Stimulated activated CD8-positive, alpha-beta memory T cell treated with anti-CD3 and anti-CD28 coated beads, Interleukin-7, amount 100 ng/mL, for 24 hours (primary cell): ENCODE measurements at regions not wholly inside any gene's neighbourhood (a gene's known extent, or its start where the extent isn't known, plus 50 kb on each side); places are given as distances from the start of the nearest gene placed in this dataset.
"Not testable (repeated sequence)": the region's sequence is repeated elsewhere in the genome, so short reads cannot be mapped to it uniquely, and the experiment has no call there.

Experiments used
- DNase-seq: peaks from one replicate; pipeline ENCODE4 v3.0.0-alpha.2; 2020; ENCODE audit warnings: low read depth

DNA sequence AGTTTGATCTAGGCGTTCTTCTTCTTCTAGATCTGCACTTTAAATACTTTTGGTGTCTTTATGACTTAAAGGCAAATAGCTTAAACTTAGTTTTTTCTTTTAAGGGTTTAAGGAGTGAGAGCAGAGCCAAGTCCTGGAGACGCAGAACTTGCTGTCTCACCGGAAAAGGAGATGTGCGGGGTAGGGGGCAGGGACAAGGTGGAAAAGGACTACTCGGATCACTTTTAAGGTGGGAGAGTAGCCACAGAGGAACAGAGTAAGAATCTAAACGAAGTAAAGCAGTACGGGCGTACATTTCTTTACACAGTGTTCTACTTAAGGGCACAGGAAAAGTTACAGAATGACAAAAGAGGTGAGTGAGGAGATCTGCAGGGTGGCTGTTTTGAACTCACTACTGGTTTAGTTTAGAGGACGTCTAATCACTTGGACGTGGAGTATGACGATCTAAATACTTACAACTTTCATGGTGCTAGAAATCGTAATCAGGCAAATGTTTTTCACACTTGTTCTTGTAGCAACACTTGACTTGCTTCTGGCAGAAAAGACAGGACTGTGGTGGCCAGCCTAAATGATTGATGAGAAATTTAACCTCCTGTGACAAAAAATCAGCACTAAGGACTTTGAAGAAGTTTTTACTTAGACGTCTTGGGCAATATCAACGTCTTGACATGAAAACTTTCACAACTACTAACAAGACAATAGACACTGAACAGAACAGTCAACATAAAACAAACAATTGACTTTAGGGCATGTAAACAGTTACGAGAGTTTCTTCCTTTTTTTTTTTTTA is 127.0 kb downstream of the ART5 start:
- not testable (repeated sequence) for DNase-seq

DNA sequence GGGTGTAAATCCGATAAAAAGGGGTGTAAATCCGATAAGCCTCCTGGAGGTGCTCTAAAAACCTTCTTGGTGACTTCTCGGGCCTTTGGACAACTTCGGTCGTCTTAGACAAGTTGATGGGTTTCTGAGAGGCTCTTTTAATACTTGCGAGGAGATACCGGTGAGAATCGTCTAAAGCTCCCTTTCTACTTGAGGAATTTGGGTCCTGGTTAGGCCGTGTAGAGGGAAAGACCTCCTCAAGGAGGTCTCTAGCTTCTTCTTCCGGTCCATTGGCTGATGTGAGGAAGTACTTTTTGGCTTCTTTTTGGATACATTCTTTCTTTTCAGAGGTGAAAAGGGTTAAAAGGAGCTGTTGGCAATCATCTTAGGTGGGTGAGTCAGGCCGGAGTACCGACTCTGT is 128.5 kb downstream of the ART5 start:
- not testable (repeated sequence) for DNase-seq

DNA sequence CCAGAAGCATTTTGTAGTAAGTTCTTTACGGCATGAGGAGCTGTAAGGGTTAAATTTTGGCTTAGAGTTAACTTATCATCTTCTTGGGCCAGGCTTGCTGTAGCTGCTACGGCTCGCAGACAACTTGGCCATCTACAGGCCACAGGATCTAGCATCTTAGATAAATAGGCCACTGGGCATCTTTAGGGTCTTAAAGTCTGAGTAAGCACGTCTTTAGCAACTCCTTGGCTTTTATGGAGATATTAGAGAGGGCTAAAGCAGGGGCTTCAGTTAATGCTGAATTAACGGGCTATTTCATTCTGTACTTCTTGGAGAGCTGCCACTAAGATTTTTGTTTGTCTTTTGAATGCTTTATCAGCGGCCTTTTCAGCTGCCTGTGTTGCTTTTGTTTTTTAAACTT is 129.0 kb downstream of the ART5 start:
- DNase-seq: not testable (repeated sequence)

DNA sequence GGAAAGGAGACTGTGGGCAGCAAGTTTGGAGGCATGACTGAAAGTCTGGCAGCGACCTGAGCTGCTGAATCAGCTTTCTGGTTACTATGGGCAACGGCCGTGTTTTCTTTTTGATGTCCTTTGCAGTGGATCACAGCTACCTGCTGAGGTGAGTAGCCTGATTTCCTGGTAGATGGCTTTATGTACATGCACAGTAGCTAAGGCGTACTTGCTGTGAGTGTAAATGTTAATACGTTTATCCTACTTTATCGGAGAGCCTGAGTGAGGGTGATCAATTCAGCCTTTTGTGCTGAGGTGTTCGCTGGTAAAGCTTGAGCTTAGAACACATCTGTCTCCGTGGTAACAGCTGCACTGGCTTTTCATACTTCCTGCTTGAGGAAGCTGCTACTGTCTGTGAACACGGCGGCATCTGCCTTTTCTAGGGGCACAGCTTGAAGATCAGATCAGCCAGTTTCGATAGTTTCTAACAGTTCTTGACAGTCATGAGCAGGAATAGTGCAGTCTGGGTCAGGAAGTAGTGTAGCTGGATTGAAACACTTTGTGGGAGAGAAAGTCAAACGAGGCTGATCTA is 129.6 kb downstream of the ART5 start:
- not testable (repeated sequence) for DNase-seq

DNA sequence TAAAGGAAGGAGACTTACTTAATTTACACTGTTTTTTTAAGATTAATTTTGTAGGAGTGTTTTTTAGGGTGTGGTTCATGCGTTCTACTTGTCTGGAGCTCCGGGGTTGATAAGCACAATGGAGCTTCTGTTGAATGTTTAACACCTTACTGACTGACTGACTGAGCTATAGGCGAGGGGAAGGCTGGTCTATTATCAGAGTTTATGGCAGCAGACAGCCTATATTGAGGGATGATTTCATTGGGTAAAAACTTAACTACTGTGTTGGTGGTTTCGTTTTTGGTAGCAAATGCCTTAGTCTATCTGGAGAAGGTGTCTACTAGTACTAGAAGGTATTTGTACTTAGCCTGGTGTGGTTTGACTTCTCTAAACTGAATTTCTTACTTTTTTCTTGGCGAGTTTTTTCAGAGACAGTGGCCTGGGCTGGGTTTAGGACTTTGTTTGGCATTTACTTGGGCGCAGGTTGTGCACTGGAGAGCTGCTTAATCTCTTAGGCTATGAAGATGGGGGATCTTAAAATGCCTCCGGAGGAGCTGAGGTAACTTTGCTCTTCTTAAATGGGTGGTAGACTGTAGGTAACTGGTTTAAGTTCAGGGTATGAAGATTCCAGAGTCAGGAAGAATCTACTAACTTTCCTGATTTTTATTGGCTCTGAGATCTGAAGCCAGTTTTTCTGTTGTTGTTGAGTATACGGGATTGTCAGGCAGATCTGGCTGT is 130.2 kb downstream of the ART5 start:
- DNase-seq: not testable (repeated sequence)

DNA sequence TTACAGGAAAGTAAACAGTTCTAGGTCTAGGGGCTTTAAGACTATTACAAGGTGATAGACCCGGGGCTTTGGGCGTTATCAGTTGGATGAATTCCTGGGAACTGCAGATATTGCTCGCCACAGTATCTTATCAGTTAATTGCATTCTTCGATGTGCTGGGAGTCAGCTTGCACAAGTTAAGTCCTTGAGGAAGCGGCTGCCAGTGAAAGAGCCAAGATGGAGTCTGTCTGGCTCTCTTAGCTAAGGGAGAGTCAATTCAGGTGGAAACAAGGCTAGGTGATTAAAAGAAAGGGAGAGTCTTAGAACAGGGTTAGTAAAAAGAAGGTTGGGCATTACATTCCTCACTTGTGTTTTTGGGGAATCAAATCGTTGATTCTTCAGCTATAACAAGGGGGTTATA is 130.6 kb upstream of the ZNF195 start:
- DNase-seq: not testable (repeated sequence)

DNA sequence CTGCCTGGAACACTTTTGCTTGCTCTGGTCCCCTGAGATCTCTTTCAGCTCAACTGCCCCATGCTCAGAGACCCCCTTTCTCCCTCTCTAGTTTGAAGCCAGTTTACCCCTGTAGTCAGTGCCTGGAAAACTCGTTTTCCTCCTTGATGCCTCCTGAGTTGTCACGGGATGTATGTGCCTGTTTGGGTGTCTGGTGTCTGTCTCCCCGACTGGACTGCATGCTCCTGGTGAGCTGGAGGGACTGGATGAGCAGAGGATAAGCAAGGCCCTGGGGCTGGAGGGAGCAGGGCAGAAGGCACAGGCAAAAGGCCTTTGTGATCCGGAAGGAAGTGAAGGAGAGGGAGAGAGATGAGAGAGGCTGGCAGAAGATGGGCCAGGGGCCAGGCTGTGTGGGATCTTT is 120.3 kb upstream of the ZNF195 start:
- DNase-seq: not testable (repeated sequence)

DNA sequence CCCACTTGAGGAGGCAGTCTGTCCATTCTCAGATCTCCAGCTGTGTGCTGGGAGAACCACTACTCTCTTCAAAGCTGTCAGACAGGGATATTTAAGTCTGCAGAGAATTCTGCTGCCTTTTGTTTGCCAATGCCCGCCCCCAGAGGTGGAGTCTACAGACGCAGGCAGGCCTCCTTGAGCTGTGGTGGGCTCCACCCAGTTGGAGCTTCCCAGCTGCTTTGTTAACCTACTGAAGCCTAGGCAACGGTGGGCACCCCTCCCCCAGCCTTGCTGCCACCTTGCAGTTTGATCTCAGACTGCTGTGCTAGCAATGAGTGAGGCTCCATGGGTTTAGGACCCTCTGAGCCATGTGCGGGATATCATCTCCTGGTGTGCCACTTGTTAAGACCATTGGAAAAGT is 119.4 kb upstream of the ZNF195 start:
- DNase-seq: not testable (repeated sequence)

DNA sequence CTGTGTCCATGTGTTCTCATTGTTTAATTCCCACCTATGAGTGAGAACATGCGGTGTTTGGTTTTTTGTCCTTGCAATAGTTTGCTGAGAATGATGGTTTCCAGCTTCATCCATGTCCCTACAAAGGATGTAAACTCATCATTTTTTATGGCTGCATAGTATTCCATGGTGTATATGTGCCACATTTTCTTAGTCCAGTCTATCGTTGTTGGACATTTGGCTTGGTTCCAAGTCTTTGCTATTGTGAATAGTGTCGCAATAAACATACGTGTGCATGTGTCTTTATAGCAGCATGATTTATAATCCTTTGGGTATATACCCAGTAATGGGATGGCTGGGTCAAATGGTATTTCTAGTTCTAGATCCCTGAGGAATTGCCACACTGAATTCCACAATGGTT is 114.2 kb upstream of the ZNF195 start:
- not testable (repeated sequence) for DNase-seq

DNA sequence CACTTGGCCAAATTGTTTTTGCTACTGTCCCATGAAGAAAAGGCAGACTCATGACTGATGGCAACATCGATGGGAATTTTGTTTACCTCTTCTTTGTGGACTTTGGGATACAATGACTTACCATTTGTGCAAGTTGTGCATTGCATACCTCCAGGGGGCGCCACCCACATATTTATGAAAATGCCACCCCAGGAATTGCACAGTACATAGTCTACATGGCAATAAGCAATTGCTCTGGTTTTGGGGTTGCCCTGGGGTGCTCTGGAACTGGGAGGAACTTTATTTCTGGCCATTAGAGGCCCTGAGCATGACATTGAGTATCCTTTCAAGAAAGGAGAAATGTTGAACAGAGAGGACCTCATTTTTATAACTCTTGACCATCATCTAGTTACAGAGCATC is 109.1 kb upstream of the ZNF195 start:
- not testable (repeated sequence) for DNase-seq

DNA sequence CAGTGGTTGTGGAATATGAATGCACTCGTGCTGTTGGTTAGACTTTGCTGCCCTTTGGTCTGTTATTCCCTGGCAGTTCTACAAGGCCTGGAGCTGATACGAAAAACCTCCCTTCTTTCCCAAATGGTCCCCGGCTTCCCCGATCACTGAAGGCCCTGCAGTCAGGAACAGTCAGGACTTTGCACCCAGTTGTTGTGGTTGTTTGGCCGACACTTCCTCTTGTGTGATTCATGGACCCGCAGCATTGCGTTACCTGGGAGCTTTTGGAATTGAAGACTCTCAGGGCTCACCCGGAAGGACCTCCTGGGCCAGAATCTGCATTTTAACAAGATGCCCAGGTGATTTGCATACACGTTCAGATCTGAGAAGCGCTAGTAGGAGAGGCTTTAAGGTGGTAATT is 106.8 kb upstream of the ZNF195 start:
- DNase-seq: not testable (repeated sequence)

DNA sequence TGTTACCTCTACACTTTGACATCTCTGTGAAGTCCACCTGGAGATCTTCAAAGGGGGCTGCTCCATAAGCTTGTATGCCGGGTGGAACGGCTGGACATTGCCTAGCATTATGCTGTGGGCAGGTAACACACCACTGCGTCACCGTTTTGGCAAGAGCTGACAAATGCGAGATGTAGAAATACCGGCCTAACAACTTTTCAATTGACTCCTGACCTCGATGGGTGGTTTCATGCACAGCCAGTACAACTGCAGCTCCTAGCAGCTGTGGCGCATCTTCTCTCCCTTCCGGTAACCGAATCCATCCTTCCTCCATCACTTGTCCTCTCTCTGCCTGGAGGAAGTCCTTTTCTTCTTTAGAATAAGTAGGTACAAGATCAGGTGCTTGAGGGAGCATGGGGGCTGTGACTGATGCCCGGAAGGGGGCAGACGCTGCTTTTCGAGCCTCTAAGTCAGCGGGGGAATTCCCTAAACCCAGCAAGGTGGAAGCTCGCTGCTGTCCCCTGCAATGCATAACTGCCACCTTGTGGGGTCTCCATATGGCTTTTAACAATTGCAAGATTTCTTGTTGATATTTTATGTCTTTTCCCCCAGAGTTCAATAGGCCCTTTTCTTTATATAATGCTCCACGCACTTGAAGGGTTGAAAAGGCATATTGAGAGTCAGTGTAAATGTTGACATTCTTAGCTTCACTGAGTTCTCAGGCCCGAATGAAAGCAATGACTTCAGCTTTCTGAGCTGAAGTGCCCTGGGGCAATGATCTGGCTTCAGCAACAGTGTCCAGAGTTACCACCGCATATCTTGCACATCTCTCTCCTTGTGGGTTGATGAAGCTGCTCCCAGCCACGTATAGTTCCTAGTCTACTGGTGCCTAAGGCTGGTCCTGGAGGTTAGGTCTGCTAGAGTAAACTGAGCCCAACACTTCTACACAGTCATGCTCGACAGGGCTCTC is 98.3 kb upstream of the ZNF195 start:
- DNase-seq: not testable (repeated sequence)

DNA sequence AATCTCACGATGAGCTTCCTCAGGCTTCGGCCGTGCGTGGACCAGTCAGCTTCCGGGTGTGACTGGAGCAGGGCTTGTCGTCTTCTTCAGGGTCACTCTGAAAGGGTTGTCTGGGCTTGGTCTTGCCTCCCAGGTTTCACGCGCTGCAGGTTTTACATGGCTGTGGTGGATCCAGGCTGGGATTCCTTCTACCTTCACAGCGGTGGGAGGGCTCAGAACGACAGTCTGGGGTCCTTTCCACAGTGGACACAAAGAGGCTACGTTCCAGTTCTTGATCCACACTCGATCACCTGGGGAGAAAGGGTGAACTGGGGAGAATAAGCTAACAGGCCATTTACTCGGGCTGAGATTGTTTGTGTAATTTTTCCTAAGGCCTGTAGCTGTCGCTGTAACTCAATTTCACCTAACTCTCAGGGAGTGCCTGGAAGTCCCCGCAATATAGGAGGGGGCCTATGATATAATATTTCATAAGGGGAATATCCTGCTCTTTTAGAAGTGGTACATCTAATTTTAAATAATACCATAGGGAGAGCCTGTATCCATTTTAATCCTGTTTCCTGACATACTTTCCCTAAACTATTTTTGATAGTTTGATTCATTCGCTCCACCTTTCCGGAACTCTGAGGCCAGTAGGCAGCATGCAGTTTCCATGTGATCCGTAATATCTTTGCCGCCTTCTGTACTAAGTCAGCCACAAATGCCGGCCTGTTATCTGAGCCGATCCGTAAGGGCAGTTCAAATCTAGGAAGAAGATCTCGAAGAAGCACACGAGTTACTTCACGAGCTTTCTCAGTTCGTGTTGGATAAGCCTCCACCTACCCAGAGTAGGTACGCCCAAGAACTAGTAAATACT is 97.4 kb upstream of the ZNF195 start:
- DNase-seq: not testable (repeated sequence)

DNA sequence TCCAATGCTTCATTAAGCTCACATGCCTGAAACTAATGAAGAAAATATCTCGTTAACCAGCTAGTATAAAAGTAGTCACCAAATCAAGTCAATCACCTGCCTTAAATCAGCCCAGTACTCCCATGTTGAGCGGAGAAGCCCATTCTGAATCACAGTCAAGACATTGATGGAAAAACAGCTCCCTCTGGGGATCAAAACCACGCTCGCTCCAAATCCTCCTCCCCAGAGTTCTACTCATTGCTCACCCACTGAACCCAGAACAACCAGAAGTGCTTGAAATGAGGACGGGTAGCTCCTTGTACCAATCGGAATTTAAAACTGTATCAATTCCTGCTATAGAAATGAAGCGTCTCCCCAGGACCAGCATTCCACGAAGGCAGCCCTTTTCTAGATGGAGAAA is 90.0 kb upstream of the ZNF195 start:
- not testable (repeated sequence) for DNase-seq

DNA sequence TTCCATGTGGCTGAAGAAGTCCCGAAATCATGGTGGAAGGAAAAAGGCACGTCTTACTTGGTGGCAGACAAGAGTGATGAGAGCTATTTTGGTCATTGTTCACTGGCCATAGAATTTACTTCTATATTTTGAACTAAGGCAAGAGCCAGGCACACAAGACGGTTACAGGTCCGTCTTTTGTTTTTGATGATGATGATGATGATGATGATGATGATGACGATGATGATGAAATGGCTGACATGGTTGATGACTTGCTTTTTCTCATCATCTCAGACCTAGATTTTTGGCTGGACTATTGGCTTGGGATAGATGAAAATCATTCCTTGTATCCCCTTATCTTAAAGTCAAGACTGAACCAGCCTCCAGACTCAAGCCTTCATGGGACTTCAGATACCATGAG is 88.7 kb upstream of the ZNF195 start:
- DNase-seq: not testable (repeated sequence)

DNA sequence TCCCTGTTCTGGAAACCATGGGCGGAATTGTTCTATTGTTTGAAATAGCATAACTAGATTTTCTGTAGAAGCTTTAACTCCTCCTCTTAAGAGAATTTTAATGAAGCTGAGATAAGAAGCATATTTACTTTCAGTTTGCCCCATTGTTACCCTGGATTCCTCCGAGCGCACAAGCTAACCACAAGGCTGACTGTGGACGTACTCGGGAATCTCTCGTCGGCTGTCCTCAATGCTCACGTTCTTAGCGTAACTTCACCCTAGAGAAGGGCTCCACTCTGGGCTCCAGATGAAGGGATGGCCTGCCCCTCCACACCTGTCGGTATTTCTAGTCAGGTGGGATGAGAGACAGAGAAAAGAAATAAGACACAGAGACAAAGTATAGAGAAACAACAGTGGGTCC is 76.7 kb upstream of the ZNF195 start:
- not testable (repeated sequence) for DNase-seq

DNA sequence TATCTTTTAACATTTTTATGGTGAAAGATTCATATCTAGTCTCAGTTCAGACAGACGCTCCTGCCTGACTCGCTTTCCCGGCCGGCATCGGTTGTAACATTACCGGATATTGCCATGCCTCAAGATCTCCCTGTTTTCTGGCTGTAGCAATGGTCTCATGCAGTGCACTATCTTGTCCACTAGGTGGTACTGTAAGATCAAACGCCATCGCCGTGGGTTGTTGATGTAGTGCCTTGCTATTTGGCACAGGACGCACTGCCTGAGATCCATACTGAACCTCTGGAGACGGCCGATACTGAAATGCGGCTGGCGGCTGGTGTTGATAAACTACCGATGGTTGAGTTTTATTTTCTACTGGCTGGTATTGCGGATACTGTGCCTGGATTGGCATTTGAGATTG is 75.9 kb upstream of the ZNF195 start:
- peak; percentile 12 for DNase-seq

DNA sequence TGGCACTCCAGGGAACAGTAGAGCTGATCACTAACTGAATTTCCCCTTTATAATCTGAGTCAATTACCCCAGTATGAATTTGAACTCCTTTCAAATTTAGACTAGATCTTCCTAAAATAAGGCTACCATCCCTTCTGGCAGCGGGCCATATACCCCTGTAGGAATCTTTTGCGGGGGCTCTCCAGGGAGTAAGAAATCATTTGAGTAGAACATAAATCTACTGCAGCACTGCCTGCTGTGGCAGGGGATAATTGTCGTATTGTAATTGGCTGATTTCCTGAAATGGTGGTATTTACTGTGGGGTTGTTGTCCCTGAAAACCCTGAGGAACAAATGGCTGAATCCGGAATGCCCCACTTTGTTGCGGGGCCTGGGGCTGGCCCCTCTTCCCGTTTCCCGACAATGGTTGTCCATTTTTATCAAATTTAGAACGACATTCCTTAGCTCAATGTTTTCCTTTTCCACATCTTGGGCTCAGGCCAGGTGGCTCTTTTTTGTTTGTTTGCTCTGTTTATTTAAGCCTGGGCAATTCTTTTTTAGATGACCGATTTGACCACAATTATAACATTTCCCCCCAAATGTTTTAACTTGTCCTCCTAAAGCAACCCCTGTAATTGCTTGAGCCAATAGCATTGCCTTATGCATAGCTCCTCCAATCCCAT is 74.8 kb upstream of the ZNF195 start:
- not testable (repeated sequence) for DNase-seq

DNA sequence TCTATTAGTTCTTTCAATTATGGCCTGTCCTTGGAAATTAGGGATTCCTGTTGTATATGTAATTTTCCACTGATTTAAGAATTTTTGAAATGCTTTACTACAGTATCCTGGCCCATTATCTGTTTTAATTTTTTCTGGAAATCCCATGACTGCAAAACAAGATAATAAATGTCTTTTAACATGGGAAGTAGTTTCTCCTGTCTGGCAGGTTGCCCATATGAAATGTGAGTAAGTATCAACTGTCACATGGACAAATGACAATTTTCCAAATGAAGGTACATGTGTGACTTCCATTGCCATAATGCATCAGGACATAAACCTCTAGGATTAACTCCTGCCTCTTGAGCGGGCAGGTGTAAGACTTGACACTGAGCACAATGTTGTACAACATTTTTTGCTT is 71.9 kb upstream of the ZNF195 start:
- not testable (repeated sequence) for DNase-seq

DNA sequence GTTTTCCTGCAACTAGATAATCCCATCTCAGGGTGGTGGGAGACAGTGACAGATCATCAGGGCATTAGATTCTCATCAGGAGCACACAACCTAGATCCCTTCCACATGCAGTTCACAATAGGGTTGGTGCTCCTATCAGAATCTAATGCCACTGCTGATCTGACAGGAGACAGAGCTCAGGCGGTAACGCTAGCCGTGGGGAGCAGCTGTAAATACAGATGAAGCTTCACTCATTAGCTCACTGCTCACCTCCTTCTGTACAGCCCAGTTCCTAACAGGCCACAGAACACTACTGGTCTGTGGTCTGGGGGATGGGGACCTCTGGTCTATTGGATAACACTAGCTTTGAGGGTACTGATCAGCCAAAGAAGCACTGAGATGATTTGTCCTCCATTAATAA is 66.6 kb upstream of the ZNF195 start:
- DNase-seq: not testable (repeated sequence)

DNA sequence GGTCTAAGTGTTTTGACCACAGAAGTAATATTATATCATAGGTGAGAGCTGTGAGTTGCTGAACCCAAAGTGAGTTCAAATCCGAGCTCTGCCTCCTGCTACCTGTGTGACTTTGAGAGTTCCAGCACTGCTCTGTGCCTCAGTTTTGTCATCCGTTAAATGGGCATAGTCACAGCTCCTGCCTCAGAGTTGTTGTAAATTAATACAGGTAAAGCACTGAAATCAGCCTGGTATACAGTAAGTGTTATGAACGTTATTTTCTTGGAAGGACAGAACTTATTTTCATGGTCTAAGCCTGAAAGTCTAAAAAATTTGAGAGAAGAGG is 65.4 kb upstream of the ZNF195 start:
- not testable (repeated sequence) for DNase-seq
